GM19023 (cell line): ENCODE measurements at regions not wholly inside any gene's neighbourhood (a gene's known extent, or its start where the extent isn't known, plus 50 kb on each side); places are given as distances from the start of the nearest gene placed in this dataset.
"Not testable (repeated sequence)": the region's sequence is repeated elsewhere in the genome, so short reads cannot be mapped to it uniquely, and the experiment has no call there.

Source experiments
- ATAC-seq: cut with Tn5 transposase; IDR thresholded peaks from one replicate; pipeline ENCODE4 v1.9.1; 2021; ENCODE audit warnings: mild to moderate bottlenecking, moderate library complexity; ENCODE audit not compliant: unreplicated experiment

GRCh38 chr1:8171751-8172464 is 145.8 kb upstream of the ERRFI1 start:
- ATAC-seq, result no peak

GRCh38 chr1:8170059-8170835 is 144.1 kb upstream of the ERRFI1 start:
- ATAC-seq, result no peak

GRCh38 chr1:8169364-8170058 is 143.4 kb upstream of the ERRFI1 start:
- ATAC-seq, result peak; percentile 59

- no peak for ATAC-seq
These were observed 141.8 kb upstream of the ERRFI1 start for GRCh38 chr1:8167936-8168335.

- ATAC-seq, result no peak
These were observed 140.3 kb upstream of the ERRFI1 start for GRCh38 chr1:8166406-8166805.

- ATAC-seq, result no peak
These were observed 139.7 kb upstream of the ERRFI1 start for GRCh38 chr1:8165595-8166360.

GRCh38 chr1:8164670-8165069 is 138.6 kb upstream of the ERRFI1 start:
- ATAC-seq, result no peak

- ATAC-seq, result no peak
These were observed 136.9 kb upstream of the ERRFI1 start for GRCh38 chr1:8163039-8163438.

- no peak for ATAC-seq
These were observed 136.1 kb upstream of the ERRFI1 start for GRCh38 chr1:8162168-8162567.

GRCh38 chr1:8161546-8162105 is 135.5 kb upstream of the ERRFI1 start:
- ATAC-seq, result no peak

- no peak for ATAC-seq
These were observed 133.4 kb upstream of the ERRFI1 start for GRCh38 chr1:8159470-8160024.

GRCh38 chr1:8158995-8159394 is 132.9 kb upstream of the ERRFI1 start:
- no peak for ATAC-seq

GRCh38 chr1:8157765-8158164 is 131.7 kb upstream of the ERRFI1 start:
- no peak for ATAC-seq

- no peak for ATAC-seq
These were observed 129.5 kb upstream of the ERRFI1 start for GRCh38 chr1:8155528-8156186.

GRCh38 chr1:8154621-8155052 is 128.5 kb upstream of the ERRFI1 start:
- ATAC-seq, result no peak

GRCh38 chr1:8153961-8154360 is 127.9 kb upstream of the ERRFI1 start:
- ATAC-seq, result no peak

- no peak for ATAC-seq
These were observed 126.9 kb upstream of the ERRFI1 start for GRCh38 chr1:8152731-8153702.

GRCh38 chr1:8151647-8152046 is 125.5 kb upstream of the ERRFI1 start:
- ATAC-seq, result no peak

GRCh38 chr1:8149756-8150155 is 123.6 kb upstream of the ERRFI1 start:
- ATAC-seq, result not testable (repeated sequence)
